ENCODE measurements at regions not wholly inside any gene's neighbourhood (a gene's known extent, or its start where the extent isn't known, plus 50 kb on each side); places are given as distances from the start of the nearest gene placed in this dataset.

DNA sequence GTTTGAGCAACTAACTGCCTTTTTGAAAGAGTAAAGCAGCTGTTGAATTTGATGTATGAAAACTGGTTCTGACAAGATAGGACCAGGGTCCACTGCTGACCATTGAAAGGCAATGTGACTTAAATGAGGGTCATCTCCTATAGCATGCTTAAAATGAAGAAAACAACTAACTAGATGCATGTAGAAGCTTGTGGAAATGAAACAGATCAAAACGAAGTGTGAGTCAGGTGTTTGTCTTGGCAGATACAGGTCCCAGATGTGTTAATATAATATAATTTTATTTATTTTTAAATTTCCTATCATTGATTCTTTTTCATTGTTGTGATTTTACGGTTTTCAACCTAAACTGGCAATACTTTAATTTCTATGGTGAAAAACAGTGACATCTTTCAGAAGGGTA is 83.6 kb downstream of the ATOH1 start:
- TF ChIP-seq, protein P1, sequence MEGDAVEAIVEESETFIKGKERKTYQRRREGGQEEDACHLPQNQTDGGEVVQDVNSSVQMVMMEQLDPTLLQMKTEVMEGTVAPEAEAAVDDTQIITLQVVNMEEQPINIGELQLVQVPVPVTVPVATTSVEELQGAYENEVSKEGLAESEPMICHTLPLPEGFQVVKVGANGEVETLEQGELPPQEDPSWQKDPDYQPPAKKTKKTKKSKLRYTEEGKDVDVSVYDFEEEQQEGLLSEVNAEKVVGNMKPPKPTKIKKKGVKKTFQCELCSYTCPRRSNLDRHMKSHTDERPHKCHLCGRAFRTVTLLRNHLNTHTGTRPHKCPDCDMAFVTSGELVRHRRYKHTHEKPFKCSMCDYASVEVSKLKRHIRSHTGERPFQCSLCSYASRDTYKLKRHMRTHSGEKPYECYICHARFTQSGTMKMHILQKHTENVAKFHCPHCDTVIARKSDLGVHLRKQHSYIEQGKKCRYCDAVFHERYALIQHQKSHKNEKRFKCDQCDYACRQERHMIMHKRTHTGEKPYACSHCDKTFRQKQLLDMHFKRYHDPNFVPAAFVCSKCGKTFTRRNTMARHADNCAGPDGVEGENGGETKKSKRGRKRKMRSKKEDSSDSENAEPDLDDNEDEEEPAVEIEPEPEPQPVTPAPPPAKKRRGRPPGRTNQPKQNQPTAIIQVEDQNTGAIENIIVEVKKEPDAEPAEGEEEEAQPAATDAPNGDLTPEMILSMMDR (conservative IDR thresholded peaks at IDR 0.05; ENCODE audit: low read depth in 2 of 2): no peak
- TF ChIP-seq EZH2phosphoT487 (IDR thresholded peaks at IDR 0.05; ENCODE audit: unreplicated experiment): no peak
- TF ChIP-seq JUNB (IDR thresholded peaks at IDR 0.05; ENCODE audit: unreplicated experiment): no peak

Measured in GM23338 (cell line).